OCI-LY7 (cell line): ENCODE measurements at regions not wholly inside any gene's neighbourhood (a gene's known extent, or its start where the extent isn't known, plus 50 kb on each side); places are given as distances from the start of the nearest gene placed in this dataset.

Experiments used
- BruUV-seq: library from RNA; stranded (reverse); fragments of 400-500 nt; replicated peaks from 2 replicates; lab custom pipeline; 2021; lab: Mats Ljungman, UMichigan
- CTCF ChIA-PET: fragments of 300-600 bp; sonication (Branson Sonifier 250); formaldehyde crosslinking; loops from one replicate; lab custom pipeline; 2022; ENCODE audit warnings: antibody characterized with exemption; ENCODE audit not compliant: unreplicated experiment; lab: Charles Lee
- POLR2A ChIA-PET: fragments of 300-600 bp; sonication (Branson Sonifier 250); formaldehyde crosslinking; loops from one replicate; lab custom pipeline; 2022; ENCODE audit warnings: antibody characterized with exemption; lab: Charles Lee
- DNase-seq: peaks from one replicate; pipeline ENCODE4 v3.0.0-alpha.2; 2015; ENCODE audit warnings: low spot score
- H2AFZ ChIP-seq: fragments of 200-600 bp; sonication (generic), shearing (Covaris generic); 2 replicates; pipeline ENCODE4 v1.6.1; 2014; ENCODE audit warnings: mild to moderate bottlenecking, antibody characterized with exemption, low read length, moderate library complexity
- H3K27ac ChIP-seq: fragments of 200-600 bp; sonication (generic); 2 replicates; pipeline ENCODE4 v1.5.1; 2014; ENCODE audit warnings: mixed run types, low read depth, mild to moderate bottlenecking, moderate library complexity, low read length, inconsistent platforms; ENCODE audit not compliant: poor library complexity, severe bottlenecking
- H3K36me3 ChIP-seq: fragments of 200-600 bp; sonication (generic); 2 replicates; pipeline ENCODE4 v1.6.1; 2014; ENCODE audit warnings: mild to moderate bottlenecking, antibody characterized with exemption, low read length, moderate library complexity, mixed read lengths; ENCODE audit not compliant: insufficient read depth
- H3K4me1 ChIP-seq: fragments of 200-600 bp; sonication (generic); 2 replicates; pipeline ENCODE4 v1.5.1; 2014; ENCODE audit warnings: mild to moderate bottlenecking, low read length; ENCODE audit not compliant: insufficient read depth, poor library complexity, severe bottlenecking
- H3K4me2 ChIP-seq: fragments of 200-600 bp; sonication (generic); 2 replicates; pipeline ENCODE4 v1.6.1; 2014; ENCODE audit warnings: mild to moderate bottlenecking, low read length
- H3K4me3 ChIP-seq: fragments of 200-600 bp; sonication (generic); 2 replicates; pipeline ENCODE4 v1.5.1; 2014; ENCODE audit warnings: mild to moderate bottlenecking, low read depth, low read length; ENCODE audit not compliant: poor library complexity, severe bottlenecking
- H3K79me2 ChIP-seq: fragments of 200-600 bp; sonication (generic); 2 replicates; pipeline ENCODE4 v1.6.1; 2016; ENCODE audit warnings: low read depth, mild to moderate bottlenecking, low read length, moderate library complexity, mixed read lengths; ENCODE audit not compliant: insufficient read depth
- H3K9me2 ChIP-seq: fragments of 200-600 bp; sonication (generic); 2 replicates; pipeline ENCODE4 v1.6.1; 2016; ENCODE audit warnings: mild to moderate bottlenecking, low read length, mixed read lengths; ENCODE audit not compliant: insufficient read depth
- H3K9me3 ChIP-seq: fragments of 200-600 bp; sonication (generic); 2 replicates; pipeline ENCODE4 v1.6.1; 2014; ENCODE audit warnings: mild to moderate bottlenecking, mixed run types, low read length, mixed read lengths
- H4K20me1 ChIP-seq: fragments of 200-600 bp; sonication (generic); 2 replicates; pipeline ENCODE4 v1.6.1; 2014; ENCODE audit warnings: mild to moderate bottlenecking, antibody characterized with exemption, low read length, moderate library complexity, mixed read lengths; ENCODE audit not compliant: insufficient read depth
- EZH2phosphoT487 ChIP-seq: fragments of 200-600 bp; sonication (generic); IDR thresholded peaks from 2 replicates; pipeline ENCODE4 v1.6.1; 2018; ENCODE audit warnings: low read depth, borderline replicate concordance, mild to moderate bottlenecking, mixed run types, antibody characterized with exemption, low read length, moderate library complexity, mixed read lengths
- intact Hi-C: fragments of 100-400 bp; cut with micrococcal nuclease; formaldehyde crosslinking; loops from one replicate; pipeline ENCODE4 v1.10.0; 2022; ENCODE audit not compliant: unreplicated experiment
- TF ChIP-seq, protein P1 (sequence below): fragments of 200-600 bp; sonication (generic); conservative IDR thresholded peaks from 2 replicates; pipeline ENCODE4 v1.5.1; 2014; ENCODE audit warnings: mild to moderate bottlenecking, antibody characterized with exemption, low read length, moderate library complexity, mixed read lengths

GRCh38 chr14:54301359-54301758, 95.4 kb upstream of the CDKN3 start:
- intact Hi-C loops: no loop called here
- POLR2A ChIA-PET: interaction anchor here (0.6 kb wide), 1 partner anchor 1270 kb away, joined by 4 read pairs; no protein-coding TSS in a partner anchor
- Histone ChIP-seq H2AFZ (no peak overlapping the region), H4K20me1 (no peaks in the 10 kb centered on the region), H3K9me3 (no peaks in the 10 kb centered on the region), H3K36me3 (no peaks in the 10 kb centered on the region), H3K27ac (no peak overlapping the region), H3K4me1 (no peaks in the 10 kb centered on the region), H3K4me2 (no peak overlapping the region), H3K9me2 (no peaks in the 10 kb centered on the region), H3K4me3 (no peak overlapping the region), H3K79me2 (no peaks in the 10 kb centered on the region)
- no TSS peak for BruUV-seq
- TF ChIP-seq, protein P1, sequence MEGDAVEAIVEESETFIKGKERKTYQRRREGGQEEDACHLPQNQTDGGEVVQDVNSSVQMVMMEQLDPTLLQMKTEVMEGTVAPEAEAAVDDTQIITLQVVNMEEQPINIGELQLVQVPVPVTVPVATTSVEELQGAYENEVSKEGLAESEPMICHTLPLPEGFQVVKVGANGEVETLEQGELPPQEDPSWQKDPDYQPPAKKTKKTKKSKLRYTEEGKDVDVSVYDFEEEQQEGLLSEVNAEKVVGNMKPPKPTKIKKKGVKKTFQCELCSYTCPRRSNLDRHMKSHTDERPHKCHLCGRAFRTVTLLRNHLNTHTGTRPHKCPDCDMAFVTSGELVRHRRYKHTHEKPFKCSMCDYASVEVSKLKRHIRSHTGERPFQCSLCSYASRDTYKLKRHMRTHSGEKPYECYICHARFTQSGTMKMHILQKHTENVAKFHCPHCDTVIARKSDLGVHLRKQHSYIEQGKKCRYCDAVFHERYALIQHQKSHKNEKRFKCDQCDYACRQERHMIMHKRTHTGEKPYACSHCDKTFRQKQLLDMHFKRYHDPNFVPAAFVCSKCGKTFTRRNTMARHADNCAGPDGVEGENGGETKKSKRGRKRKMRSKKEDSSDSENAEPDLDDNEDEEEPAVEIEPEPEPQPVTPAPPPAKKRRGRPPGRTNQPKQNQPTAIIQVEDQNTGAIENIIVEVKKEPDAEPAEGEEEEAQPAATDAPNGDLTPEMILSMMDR: no peak
- no peak for TF ChIP-seq EZH2phosphoT487
- CTCF ChIA-PET: no interaction called here
- DNase-seq: no peak

- Histone ChIP-seq H3K9me2 (no peaks in the 10 kb centered on the region), H3K4me2 (no peak overlapping the region), H3K4me3 (no peak overlapping the region), H3K4me1 (no peaks in the 10 kb centered on the region), H3K9me3 (no peaks in the 10 kb centered on the region), H4K20me1 (no peaks in the 10 kb centered on the region), H3K27ac (no peak overlapping the region), H2AFZ (no peak overlapping the region), H3K79me2 (no peaks in the 10 kb centered on the region), H3K36me3 (no peaks in the 10 kb centered on the region)
- no peak for TF ChIP-seq EZH2phosphoT487
- TF ChIP-seq, protein P1: no peak
- no peak for DNase-seq
- no TSS peak for BruUV-seq
- ChIA-PET CTCF (no interaction called here), POLR2A (interaction anchor here (1.3 kb wide), 1 partner anchor 14 kb away, joined by 3 read pairs; no protein-coding TSS in a partner anchor)
- intact Hi-C loops: no loop called here
Measured at GRCh38 chr14:54306806-54307205, 90.0 kb upstream of the CDKN3 start.

DNA sequence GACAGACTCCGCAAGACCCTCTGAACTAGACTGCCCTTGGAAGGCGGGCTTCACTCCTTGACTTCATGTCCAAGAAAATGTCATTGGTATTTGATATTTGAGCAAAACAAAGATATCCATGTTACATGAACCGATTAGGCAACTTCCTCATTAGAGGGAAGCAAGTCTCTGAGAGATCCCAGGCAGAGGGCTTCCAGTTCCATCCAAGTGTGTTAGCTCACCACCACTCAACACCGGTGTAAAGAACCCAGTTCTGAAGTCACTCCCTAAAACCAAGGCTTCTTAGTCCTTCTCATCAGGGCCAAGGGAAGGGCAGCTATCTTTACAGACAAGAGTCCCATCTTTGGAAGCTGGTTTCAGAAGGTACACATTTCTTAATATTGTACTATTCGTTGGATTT, 87.2 kb upstream of the CDKN3 start:
- CTCF ChIA-PET: no interaction called here
- no TSS peak for BruUV-seq

More for the DNA sequence above, 87.2 kb upstream of the CDKN3 start:
- no peaks in the 10 kb centered on the region for H3K4me1 ChIP-seq
- TF ChIP-seq EZH2phosphoT487: no peak
- TF ChIP-seq, protein P1: no peak
- no peaks in the 10 kb centered on the region for H3K9me3 ChIP-seq
- no peak overlapping the region for H3K4me3 ChIP-seq
- no peaks in the 10 kb centered on the region for H3K9me2 ChIP-seq
- no peak overlapping the region for H3K4me2 ChIP-seq
- H3K79me2 ChIP-seq: no peaks in the 10 kb centered on the region
- intact Hi-C loops: no loop called here
- DNase-seq: no peak
- no peaks in the 10 kb centered on the region for H4K20me1 ChIP-seq
- no peaks in the 10 kb centered on the region for H3K36me3 ChIP-seq
- no peak overlapping the region for H2AFZ ChIP-seq
- H3K27ac ChIP-seq: no peak overlapping the region
- POLR2A ChIA-PET: interaction anchor here (0.6 kb wide), 1 partner anchor 318 kb away, joined by 4 read pairs; no protein-coding TSS in a partner anchor
